ENCODE measurements at regions not wholly inside any gene's neighbourhood (a gene's known extent, or its start where the extent isn't known, plus 50 kb on each side); places are given as distances from the start of the nearest gene placed in this dataset.

DNA sequence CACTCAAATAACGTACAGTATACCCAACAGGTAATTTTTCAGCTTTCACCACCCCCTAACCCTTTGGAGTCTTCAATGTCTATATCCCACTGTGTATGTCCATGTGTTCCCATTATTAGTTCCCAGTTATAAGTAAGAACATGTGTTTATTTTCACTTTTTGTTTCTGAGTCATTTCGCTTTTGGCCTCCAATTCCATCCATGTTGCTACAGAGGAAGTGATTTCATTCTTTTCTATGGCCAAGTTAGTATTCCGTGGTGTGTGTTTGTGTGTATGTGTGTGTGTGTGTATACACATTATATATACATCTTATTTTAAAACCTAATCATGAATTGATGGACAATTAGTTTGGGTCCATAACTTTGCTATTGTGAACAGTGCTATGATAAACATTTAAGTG lies 464.4 kb downstream of the CMPK2 start:
- intact Hi-C loops (cut with micrococcal nuclease) = no loop called here
- DNase-seq (ENCODE audit: low read depth, low spot score) = no peak
- no peaks in the 10 kb centered on the region for H4K20me1 ChIP-seq (ENCODE audit: insufficient read depth)

GRCh38 chr2:6408057-6408456 lies 457.6 kb downstream of the CMPK2 start:
- Histone ChIP-seq H3K9me2 (ENCODE audit: insufficient read depth) (no peaks in the 10 kb centered on the region), H3K79me2 (ENCODE audit: insufficient read depth, low read length) (no peaks in the 10 kb centered on the region), H3K4me2 (ENCODE audit: low read length) (no peak overlapping the region), H2AFZ (ENCODE audit: low read depth, low read length, poor library complexity, severe bottlenecking) (no peak overlapping the region), H3K4me1 (ENCODE audit: control insufficient read depth in 1 of 2, insufficient read depth in 2 of 2, low read length in 2 of 2) (no peaks in the 10 kb centered on the region), H3K4me3 (replicated peaks in 1 of 2; ENCODE audit: low read depth in 1 of 2, low read length in 2 of 2) (no peak overlapping the region), H3K9ac (ENCODE audit: low read length) (no peak overlapping the region), H3K36me3 (ENCODE audit: control insufficient read depth in 1 of 2, insufficient read depth in 2 of 2, low read length in 2 of 2) (no peaks in the 10 kb centered on the region), H3K27me3 (ENCODE audit: insufficient read depth, low read length) (no peaks in the 10 kb centered on the region), H3K9me3 (ENCODE audit: control insufficient read depth in 1 of 2, insufficient read depth in 1 of 2, low read depth in 1 of 2, low read length in 2 of 2) (peaks cover 0 to 4% of the 10 kb centered on the region in 2 experiments; a peak in 1 of 4 replicates), H4K20me1 (ENCODE audit: insufficient read depth) (no peaks in the 10 kb centered on the region), H3K27ac (ENCODE audit: low read depth, low read length) (no peak overlapping the region)
- BruUV-seq (replicated peaks) = no TSS peak
- CTCF ChIA-PET = no interaction called here
- no peak for TF ChIP-seq RAD21 (IDR thresholded peaks at IDR 0.05; ENCODE audit: low read depth)
- no peak for TF ChIP-seq SIN3A (IDR thresholded peaks at IDR 0.05; ENCODE audit: low read depth)
- no peak for TF ChIP-seq EZH2 (IDR thresholded peaks at IDR 0.05)
- TF ChIP-seq SP1 (IDR thresholded peaks at IDR 0.05; ENCODE audit: low read depth) = no peak
- no peak for ATAC-seq
- intact Hi-C loops (cut with micrococcal nuclease) = no loop called here
- RAD21 ChIA-PET (ENCODE audit: low non-redundant PET in 1 of 2, low total read pairs in 2 of 2, uncharacterized antibody in 2 of 2, unreplicated experiment in 2 of 2) = no interaction called here
- POLR2A ChIA-PET = no interaction called here
- no peak for DNase-seq (ENCODE audit: low read depth, low spot score)

More for the DNA sequence above, 464.4 kb downstream of the CMPK2 start:
- no peak overlapping the region for H3K4me2 ChIP-seq (ENCODE audit: low read length)
- H3K4me3 ChIP-seq (replicated peaks in 1 of 2; ENCODE audit: low read depth in 1 of 2, low read length in 2 of 2) = no peak overlapping the region
- no peaks in the 10 kb centered on the region for H3K79me2 ChIP-seq (ENCODE audit: insufficient read depth, low read length)
- H3K27me3 ChIP-seq (ENCODE audit: insufficient read depth, low read length) = no peaks in the 10 kb centered on the region
- H2AFZ ChIP-seq (ENCODE audit: low read depth, low read length, poor library complexity, severe bottlenecking) = no peak overlapping the region
- H3K27ac ChIP-seq (ENCODE audit: low read depth, low read length) = no peak overlapping the region
- no peak overlapping the region for H3K9ac ChIP-seq (ENCODE audit: low read length)
- peaks cover 3 to 4% of the 10 kb centered on the region in 2 experiments; a peak in 2 of 4 replicates for H3K9me3 ChIP-seq (ENCODE audit: control insufficient read depth in 1 of 2, insufficient read depth in 1 of 2, low read depth in 1 of 2, low read length in 2 of 2)
- ChIA-PET RAD21 (ENCODE audit: low non-redundant PET in 1 of 2, low total read pairs in 2 of 2, uncharacterized antibody in 2 of 2, unreplicated experiment in 2 of 2) (no interaction called here), POLR2A (no interaction called here), CTCF (no interaction called here)
- TF ChIP-seq RAD21 (IDR thresholded peaks at IDR 0.05; ENCODE audit: low read depth) (no peak), CBX3 (IDR thresholded peaks at IDR 0.05; ENCODE audit: low read depth) (no peak), SIN3A (IDR thresholded peaks at IDR 0.05; ENCODE audit: low read depth) (no peak), SP1 (IDR thresholded peaks at IDR 0.05; ENCODE audit: low read depth) (no peak), TCF7L2 (IDR thresholded peaks at IDR 0.05; ENCODE audit: borderline replicate concordance, extremely low read depth, insufficient read depth, insufficient read length) (no peak)
- H3K9me2 ChIP-seq (ENCODE audit: insufficient read depth) = no peaks in the 10 kb centered on the region
- no TSS peak for BruUV-seq (replicated peaks)
- no peaks in the 10 kb centered on the region for H3K36me3 ChIP-seq (ENCODE audit: control insufficient read depth in 1 of 2, insufficient read depth in 2 of 2, low read length in 2 of 2)
- no peaks in the 10 kb centered on the region for H3K4me1 ChIP-seq (ENCODE audit: control insufficient read depth in 1 of 2, insufficient read depth in 2 of 2, low read length in 2 of 2)
- ATAC-seq = no peak

Measured in HCT116 (cell line).